PC-9 (cell line): ENCODE measurements at regions not wholly inside any gene's neighbourhood (a gene's known extent, or its start where the extent isn't known, plus 50 kb on each side); places are given as distances from the start of the nearest gene placed in this dataset.

Experiments used
- BruUV-seq: library from RNA; stranded (reverse); fragments of 400-500 nt; replicated peaks from 2 replicates; lab custom pipeline; 2021; lab: Mats Ljungman, UMichigan
- CTCF ChIA-PET: fragments of 300-600 bp; sonication (Branson Sonifier 250); formaldehyde crosslinking; loops from one replicate; lab custom pipeline; 2022; ENCODE audit warnings: antibody characterized with exemption; lab: Charles Lee
- POLR2A ChIA-PET: fragments of 300-600 bp; sonication (Branson Sonifier 250); formaldehyde crosslinking; loops from one replicate; lab custom pipeline; 2022; ENCODE audit warnings: antibody characterized with exemption; ENCODE audit not compliant: unreplicated experiment; lab: Charles Lee
- DNase-seq, 2 experiments: peaks; one replicate each; pipeline versions ENCODE4 v3.0.0 to v3.0.0-alpha.2; 2015 to 2022; ENCODE audit warnings: mixed read lengths in 1 of 2
- H2AFZ ChIP-seq: fragments of 200-600 bp; sonication (generic); 2 replicates; pipeline ENCODE4 v1.8.1; 2017; ENCODE audit warnings: antibody characterized with exemption
- H3F3A ChIP-seq: fragments of 200-600 bp; sonication (generic); 2 replicates; pipeline ENCODE4 v1.8.1; 2017; ENCODE audit warnings: antibody characterized with exemption, mild to moderate bottlenecking, low read depth; ENCODE audit not compliant: insufficient read depth
- H3K27ac ChIP-seq: fragments of 200-600 bp; sonication (generic); 2 replicates; pipeline ENCODE4 v1.6.1; 2016; ENCODE audit warnings: mixed run types
- H3K27me3 ChIP-seq: fragments of 200-600 bp; sonication (generic); 2 replicates; pipeline ENCODE4 v1.6.1; 2016; ENCODE audit warnings: low read depth, mixed run types; ENCODE audit not compliant: insufficient read depth
- H3K36me3 ChIP-seq: fragments of 200-600 bp; sonication (generic); 2 replicates; pipeline ENCODE4 v1.6.1; 2016; ENCODE audit warnings: low read depth, mixed run types
- H3K4me1 ChIP-seq: fragments of 200-600 bp; sonication (generic); replicated peaks from 2 replicates; pipeline ENCODE4 v1.6.1; 2016; ENCODE audit warnings: mixed run types; ENCODE audit not compliant: insufficient read depth
- H3K4me2 ChIP-seq: fragments of 200-600 bp; sonication (generic); 2 replicates; pipeline ENCODE4 v1.6.1; 2017; ENCODE audit warnings: mixed run types
- H3K4me3 ChIP-seq: fragments of 200-600 bp; sonication (generic); 2 replicates; pipeline ENCODE4 v1.6.1; 2016; ENCODE audit warnings: mixed run types
- H3K79me2 ChIP-seq: fragments of 200-600 bp; sonication (generic); 2 replicates; pipeline ENCODE4 v1.6.1; 2017; ENCODE audit warnings: low read depth, mixed run types
- H3K9me2 ChIP-seq: fragments of 200-600 bp; sonication (generic); 2 replicates; pipeline ENCODE4 v1.8.1; 2017; ENCODE audit warnings: mild to moderate bottlenecking; ENCODE audit not compliant: insufficient read depth
- H3K9me3 ChIP-seq: fragments of 200-600 bp; sonication (generic); 2 replicates; pipeline ENCODE4 v1.8.1; 2016; ENCODE audit warnings: low read depth; ENCODE audit not compliant: insufficient read depth
- H4K20me1 ChIP-seq: fragments of 200-600 bp; sonication (generic); 2 replicates; pipeline ENCODE4 v1.8.1; 2017; ENCODE audit not compliant: insufficient read depth
- EZH2 ChIP-seq: fragments of 200-600 bp; sonication (generic); IDR thresholded peaks from 2 replicates; pipeline ENCODE4 v1.8.0; 2017; ENCODE audit warnings: antibody characterized with exemption, low read depth
- intact Hi-C: fragments of 100-400 bp; cut with micrococcal nuclease; formaldehyde crosslinking; loops from one replicate; pipeline ENCODE4 v1.10.0; 2022; ENCODE audit not compliant: unreplicated experiment
- TF ChIP-seq, protein P1 (sequence below): fragments of 200-600 bp; sonication (generic); conservative IDR thresholded peaks from 2 replicates; pipeline ENCODE4 v1.6.1; 2017; ENCODE audit warnings: mixed run types, antibody characterized with exemption, mild to moderate bottlenecking, moderate library complexity

DNA sequence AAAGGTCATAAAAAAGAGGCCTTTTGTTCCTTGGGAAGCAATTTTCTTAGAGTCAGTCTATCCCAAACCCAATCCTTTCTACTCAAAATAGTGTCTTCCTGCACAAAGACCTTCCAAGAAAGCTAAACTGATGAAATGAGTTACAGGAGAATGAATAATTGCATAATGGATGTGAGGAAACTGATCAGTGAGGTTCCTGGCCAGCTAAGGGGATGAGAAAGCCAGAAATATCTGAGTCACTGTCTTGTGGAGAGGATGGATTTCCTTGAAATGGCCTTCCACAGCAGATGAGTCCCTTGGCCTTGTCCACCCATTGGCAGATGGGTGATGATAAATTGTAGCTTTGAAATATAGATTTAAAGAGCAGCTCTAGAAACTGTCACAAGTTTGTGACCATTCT is 756.1 kb downstream of the DNAH5 start:
- no peaks in the 10 kb centered on the region for H3K79me2 ChIP-seq
- no peak overlapping the region for H3K4me3 ChIP-seq
- no peak for DNase-seq
- no peaks in the 10 kb centered on the region for H3K9me2 ChIP-seq
- no peak overlapping the region for H2AFZ ChIP-seq
- no peaks in the 10 kb centered on the region for H4K20me1 ChIP-seq
- H3K4me2 ChIP-seq = no peak overlapping the region
- no peaks in the 10 kb centered on the region for H3K36me3 ChIP-seq
- POLR2A ChIA-PET = no interaction called here
- CTCF ChIA-PET = no interaction called here
- TF ChIP-seq, protein P1, sequence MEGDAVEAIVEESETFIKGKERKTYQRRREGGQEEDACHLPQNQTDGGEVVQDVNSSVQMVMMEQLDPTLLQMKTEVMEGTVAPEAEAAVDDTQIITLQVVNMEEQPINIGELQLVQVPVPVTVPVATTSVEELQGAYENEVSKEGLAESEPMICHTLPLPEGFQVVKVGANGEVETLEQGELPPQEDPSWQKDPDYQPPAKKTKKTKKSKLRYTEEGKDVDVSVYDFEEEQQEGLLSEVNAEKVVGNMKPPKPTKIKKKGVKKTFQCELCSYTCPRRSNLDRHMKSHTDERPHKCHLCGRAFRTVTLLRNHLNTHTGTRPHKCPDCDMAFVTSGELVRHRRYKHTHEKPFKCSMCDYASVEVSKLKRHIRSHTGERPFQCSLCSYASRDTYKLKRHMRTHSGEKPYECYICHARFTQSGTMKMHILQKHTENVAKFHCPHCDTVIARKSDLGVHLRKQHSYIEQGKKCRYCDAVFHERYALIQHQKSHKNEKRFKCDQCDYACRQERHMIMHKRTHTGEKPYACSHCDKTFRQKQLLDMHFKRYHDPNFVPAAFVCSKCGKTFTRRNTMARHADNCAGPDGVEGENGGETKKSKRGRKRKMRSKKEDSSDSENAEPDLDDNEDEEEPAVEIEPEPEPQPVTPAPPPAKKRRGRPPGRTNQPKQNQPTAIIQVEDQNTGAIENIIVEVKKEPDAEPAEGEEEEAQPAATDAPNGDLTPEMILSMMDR = no peak
- no peak for TF ChIP-seq EZH2
- no peaks in the 10 kb centered on the region for H3F3A ChIP-seq
- H3K27ac ChIP-seq = no peak overlapping the region
- BruUV-seq = no TSS peak
- H3K9me3 ChIP-seq = no peaks in the 10 kb centered on the region
- intact Hi-C loops = no loop called here
- H3K27me3 ChIP-seq = no peaks in the 10 kb centered on the region
- no peaks in the 10 kb centered on the region for H3K4me1 ChIP-seq

DNA sequence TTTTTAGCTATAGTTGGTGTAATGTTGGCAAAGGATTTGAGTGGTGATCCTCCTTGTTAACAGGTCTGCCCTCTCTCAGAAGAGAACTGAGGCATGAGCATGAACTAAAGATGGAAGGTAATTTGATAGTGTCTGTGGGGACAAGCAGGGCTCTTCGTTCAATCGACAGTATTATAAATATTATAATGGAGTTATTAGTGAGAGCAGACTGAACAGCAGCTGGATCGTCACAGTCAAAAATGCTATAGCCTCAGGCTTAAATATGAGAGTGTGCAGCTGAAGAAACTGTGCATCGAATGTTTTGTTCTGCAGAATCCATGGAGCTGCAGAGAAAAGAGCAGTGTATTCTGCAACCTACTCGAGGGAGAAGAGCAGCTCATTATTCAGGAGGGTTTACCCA is 757.3 kb downstream of the DNAH5 start:
- H2AFZ ChIP-seq = no peak overlapping the region
- POLR2A ChIA-PET = no interaction called here
- BruUV-seq = no TSS peak

DNA sequence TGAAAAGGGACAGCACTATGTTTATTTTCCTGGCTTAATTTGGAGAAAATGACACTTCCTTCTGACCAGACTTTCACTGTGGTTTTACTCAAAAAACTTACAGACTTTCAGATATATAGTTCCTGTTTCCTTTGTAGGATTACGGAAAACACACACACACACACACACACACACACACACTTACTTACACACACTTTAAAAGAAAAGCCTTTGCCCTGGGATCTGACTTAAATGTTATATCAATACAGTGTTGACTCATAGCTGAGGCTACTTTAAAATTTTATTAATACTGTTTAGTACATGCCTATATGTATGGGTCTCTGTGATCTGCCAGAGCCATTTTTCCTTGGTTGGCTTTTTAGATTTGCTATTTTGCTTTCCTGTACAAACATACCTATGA is 758.3 kb downstream of the DNAH5 start:
- intact Hi-C loops = no loop called here
- POLR2A ChIA-PET = no interaction called here
- Histone ChIP-seq H3K9me3 (no peaks in the 10 kb centered on the region), H3K36me3 (no peaks in the 10 kb centered on the region), H3F3A (no peaks in the 10 kb centered on the region), H3K79me2 (no peaks in the 10 kb centered on the region), H3K27ac (no peak overlapping the region), H3K4me1 (no peaks in the 10 kb centered on the region), H3K9me2 (no peaks in the 10 kb centered on the region), H4K20me1 (no peaks in the 10 kb centered on the region), H2AFZ (no peak overlapping the region), H3K4me3 (no peak overlapping the region), H3K27me3 (no peaks in the 10 kb centered on the region), H3K4me2 (no peak overlapping the region)
- no peak for DNase-seq
- BruUV-seq = no TSS peak
- CTCF ChIA-PET = no interaction called here
- no peak for TF ChIP-seq EZH2
- TF ChIP-seq, protein P1 = no peak

More for the DNA sequence above, 757.3 kb downstream of the DNAH5 start:
- H3F3A ChIP-seq = no peaks in the 10 kb centered on the region
- H3K27ac ChIP-seq = no peak overlapping the region
- DNase-seq = no peak
- CTCF ChIA-PET = no interaction called here
- H3K9me3 ChIP-seq = no peaks in the 10 kb centered on the region
- H3K79me2 ChIP-seq = no peaks in the 10 kb centered on the region
- TF ChIP-seq, protein P1 = no peak
- no peak for TF ChIP-seq EZH2
- H3K4me2 ChIP-seq = no peak overlapping the region
- no peaks in the 10 kb centered on the region for H3K4me1 ChIP-seq
- H3K36me3 ChIP-seq = no peaks in the 10 kb centered on the region
- no peak overlapping the region for H3K4me3 ChIP-seq
- no peaks in the 10 kb centered on the region for H3K27me3 ChIP-seq
- H3K9me2 ChIP-seq = no peaks in the 10 kb centered on the region
- no peaks in the 10 kb centered on the region for H4K20me1 ChIP-seq
- intact Hi-C loops = no loop called here
